KMS-11 (cell line): ENCODE measurements at regions not wholly inside any gene's neighbourhood (a gene's known extent, or its start where the extent isn't known, plus 50 kb on each side); places are given as distances from the start of the nearest gene placed in this dataset.

ENCODE experiments used
- H2AFZ ChIP-seq: fragments of 200-600 bp; sonication (generic); 2 replicates; pipeline ENCODE4 v1.6.1; 2016; ENCODE audit warnings: antibody characterized with exemption, mixed run types, low read depth
- H3K27ac ChIP-seq: fragments of 200-600 bp; sonication (generic); 2 replicates; pipeline ENCODE4 v1.6.1; 2016; ENCODE audit warnings: mild to moderate bottlenecking, mixed run types
- H3K27me3 ChIP-seq: fragments of 200-600 bp; sonication (generic); 2 replicates; pipeline ENCODE4 v1.6.1; 2017; ENCODE audit warnings: mild to moderate bottlenecking, low read depth, mixed run types, moderate library complexity; ENCODE audit not compliant: insufficient read depth
- H3K36me3 ChIP-seq: fragments of 200-600 bp; sonication (generic); 2 replicates; pipeline ENCODE4 v1.6.1; 2017; ENCODE audit warnings: mild to moderate bottlenecking, mixed run types; ENCODE audit not compliant: insufficient read depth
- H3K4me1 ChIP-seq: fragments of 200-600 bp; sonication (generic); 2 replicates; pipeline ENCODE4 v1.6.1; 2016; ENCODE audit warnings: mild to moderate bottlenecking, low read depth, mixed run types; ENCODE audit not compliant: poor library complexity, severe bottlenecking
- H3K4me2 ChIP-seq: fragments of 200-600 bp; sonication (generic); 2 replicates; pipeline ENCODE4 v1.7.0; 2016; ENCODE audit warnings: mild to moderate bottlenecking, mixed run types
- H3K4me3 ChIP-seq: fragments of 200-600 bp; sonication (generic); IDR thresholded peaks from 2 replicates; pipeline ENCODE4 v1.6.1; 2017; ENCODE audit warnings: low read depth, low read length, mixed read lengths; ENCODE audit not compliant: insufficient read depth
- H3K79me2 ChIP-seq: fragments of 200-600 bp; sonication (generic); 2 replicates; pipeline ENCODE4 v1.6.1; 2016; ENCODE audit warnings: low read depth, mixed run types; ENCODE audit not compliant: insufficient read depth
- H3K9ac ChIP-seq: fragments of 200-600 bp; sonication (generic); 2 replicates; pipeline ENCODE4 v1.6.1; 2016; ENCODE audit warnings: mild to moderate bottlenecking, mixed run types
- H4K20me1 ChIP-seq: fragments of 200-600 bp; sonication (generic); 2 replicates; pipeline ENCODE4 v1.6.1; 2016; ENCODE audit warnings: mild to moderate bottlenecking, mixed run types; ENCODE audit not compliant: insufficient read depth
- TF ChIP-seq, protein P1 (sequence below): fragments of 200-600 bp; sonication (generic); conservative IDR thresholded peaks from 2 replicates; pipeline ENCODE4 v1.6.1; 2017; ENCODE audit warnings: low read depth, mild to moderate bottlenecking, antibody characterized with exemption, low read length, moderate library complexity, mixed read lengths

- Histone ChIP-seq H4K20me1 (no peaks in the 10 kb centered on the region), H3K4me2 (no peak overlapping the region), H3K27me3 (no peaks in the 10 kb centered on the region), H3K36me3 (no peaks in the 10 kb centered on the region), H3K27ac (no peak overlapping the region), H2AFZ (no peak overlapping the region), H3K4me1 (no peaks in the 10 kb centered on the region), H3K9ac (no peak overlapping the region), H3K4me3 (no peak overlapping the region), H3K79me2 (no peaks in the 10 kb centered on the region)
- TF ChIP-seq, protein P1, sequence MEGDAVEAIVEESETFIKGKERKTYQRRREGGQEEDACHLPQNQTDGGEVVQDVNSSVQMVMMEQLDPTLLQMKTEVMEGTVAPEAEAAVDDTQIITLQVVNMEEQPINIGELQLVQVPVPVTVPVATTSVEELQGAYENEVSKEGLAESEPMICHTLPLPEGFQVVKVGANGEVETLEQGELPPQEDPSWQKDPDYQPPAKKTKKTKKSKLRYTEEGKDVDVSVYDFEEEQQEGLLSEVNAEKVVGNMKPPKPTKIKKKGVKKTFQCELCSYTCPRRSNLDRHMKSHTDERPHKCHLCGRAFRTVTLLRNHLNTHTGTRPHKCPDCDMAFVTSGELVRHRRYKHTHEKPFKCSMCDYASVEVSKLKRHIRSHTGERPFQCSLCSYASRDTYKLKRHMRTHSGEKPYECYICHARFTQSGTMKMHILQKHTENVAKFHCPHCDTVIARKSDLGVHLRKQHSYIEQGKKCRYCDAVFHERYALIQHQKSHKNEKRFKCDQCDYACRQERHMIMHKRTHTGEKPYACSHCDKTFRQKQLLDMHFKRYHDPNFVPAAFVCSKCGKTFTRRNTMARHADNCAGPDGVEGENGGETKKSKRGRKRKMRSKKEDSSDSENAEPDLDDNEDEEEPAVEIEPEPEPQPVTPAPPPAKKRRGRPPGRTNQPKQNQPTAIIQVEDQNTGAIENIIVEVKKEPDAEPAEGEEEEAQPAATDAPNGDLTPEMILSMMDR = no peak
Measured at GRCh38 chr22:19593991-19594569, 69.9 kb upstream of the CLDN5 start.

DNA sequence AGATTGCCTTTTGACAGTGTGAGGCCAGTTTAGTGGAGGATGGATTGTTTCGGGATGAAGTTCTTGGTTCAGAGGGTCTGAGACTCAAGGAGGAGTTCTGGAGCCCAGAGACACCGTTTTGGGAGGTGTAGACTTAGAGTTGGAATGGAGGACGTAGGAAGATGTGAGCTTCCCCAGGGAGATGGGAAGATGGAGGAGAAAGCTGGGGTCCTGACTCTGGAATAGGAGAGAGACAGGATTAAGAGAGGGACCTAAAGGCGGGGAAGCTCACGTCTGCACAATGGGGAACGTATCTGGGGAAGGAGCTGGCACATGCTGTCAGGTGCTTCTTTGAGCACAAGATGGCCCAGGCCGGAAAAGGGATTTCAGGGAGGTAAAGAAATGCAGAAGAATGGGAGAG, 71.3 kb upstream of the CLDN5 start:
- Histone ChIP-seq H3K79me2 (no peaks in the 10 kb centered on the region), H3K27ac (no peak overlapping the region), H3K4me3 (no peak overlapping the region), H3K27me3 (no peaks in the 10 kb centered on the region), H3K4me2 (no peak overlapping the region), H3K9ac (no peak overlapping the region), H3K36me3 (no peaks in the 10 kb centered on the region), H3K4me1 (no peaks in the 10 kb centered on the region), H2AFZ (no peak overlapping the region), H4K20me1 (no peaks in the 10 kb centered on the region)
- TF ChIP-seq, protein P1 = no peak

GRCh38 chr22:19596680-19597398, 72.6 kb upstream of the CLDN5 start:
- no peak overlapping the region for H3K9ac ChIP-seq
- H3K4me3 ChIP-seq = no peak overlapping the region
- TF ChIP-seq, protein P1 = no peak
- no peaks in the 10 kb centered on the region for H3K79me2 ChIP-seq
- H4K20me1 ChIP-seq = no peaks in the 10 kb centered on the region
- no peak overlapping the region for H3K4me2 ChIP-seq
- no peaks in the 10 kb centered on the region for H3K4me1 ChIP-seq
- no peaks in the 10 kb centered on the region for H3K27me3 ChIP-seq
- H3K36me3 ChIP-seq = no peaks in the 10 kb centered on the region
- H2AFZ ChIP-seq = no peak overlapping the region
- H3K27ac ChIP-seq = no peak overlapping the region

- Histone ChIP-seq H2AFZ (no peak overlapping the region), H3K36me3 (no peaks in the 10 kb centered on the region), H4K20me1 (no peaks in the 10 kb centered on the region), H3K4me1 (no peaks in the 10 kb centered on the region), H3K79me2 (no peaks in the 10 kb centered on the region), H3K27me3 (no peaks in the 10 kb centered on the region), H3K4me2 (no peak overlapping the region), H3K4me3 (no peak overlapping the region), H3K9ac (no peak overlapping the region), H3K27ac (no peak overlapping the region)
- TF ChIP-seq, protein P1 = no peak
Measured at GRCh38 chr22:19597399-19597735, 73.2 kb upstream of the CLDN5 start.
